ENCODE measurements at regions not wholly inside any gene's neighbourhood (a gene's known extent, or its start where the extent isn't known, plus 50 kb on each side); places are given as distances from the start of the nearest gene placed in this dataset.
"Not testable (repeated sequence)": the region's sequence is repeated elsewhere in the genome, so short reads cannot be mapped to it uniquely, and the experiment has no call there.

DNA sequence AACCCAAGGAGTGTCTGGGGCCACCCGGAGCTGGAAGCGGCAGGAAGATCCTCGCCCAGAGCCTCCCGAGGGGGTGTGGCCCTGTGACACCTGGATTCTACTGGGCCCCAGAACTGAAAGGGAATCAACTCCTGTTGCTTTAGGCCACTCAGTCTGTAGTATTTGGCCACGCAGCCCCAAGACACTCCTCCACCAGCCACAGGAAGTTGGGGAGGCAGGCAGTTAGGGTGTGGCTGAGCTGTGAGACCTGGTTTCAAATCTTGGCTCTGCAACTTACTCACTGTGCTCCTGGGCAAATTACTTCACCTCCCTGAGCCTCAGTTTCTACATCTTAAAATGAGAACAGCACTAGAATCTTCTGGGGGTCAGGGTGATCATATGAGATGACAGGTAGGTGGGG, 119.8 kb upstream of the PPP1R26 start:
- Histone ChIP-seq H3K27me3 (no peaks in the 10 kb centered on the region), H3K4me3 (no peak overlapping the region), H3K9me3 (no peaks in the 10 kb centered on the region), H3K36me3 (no peaks in the 10 kb centered on the region), H3K27ac (no peak overlapping the region), H3K4me1 (no peaks in the 10 kb centered on the region)
- no peak for DNase-seq (ENCODE audit: extremely low spot score in 2 of 2)
- intact Hi-C loops (cut with DNase I), result no loop called here
- TF ChIP-seq POLR2AphosphoS5 (IDR thresholded peaks at IDR 0.05; ENCODE audit: insufficient read depth in 1 of 2, low read depth in 1 of 2) (no peak), POLR2A (IDR thresholded peaks at IDR 0.05) (no peak)
- TF ChIP-seq, protein P1, sequence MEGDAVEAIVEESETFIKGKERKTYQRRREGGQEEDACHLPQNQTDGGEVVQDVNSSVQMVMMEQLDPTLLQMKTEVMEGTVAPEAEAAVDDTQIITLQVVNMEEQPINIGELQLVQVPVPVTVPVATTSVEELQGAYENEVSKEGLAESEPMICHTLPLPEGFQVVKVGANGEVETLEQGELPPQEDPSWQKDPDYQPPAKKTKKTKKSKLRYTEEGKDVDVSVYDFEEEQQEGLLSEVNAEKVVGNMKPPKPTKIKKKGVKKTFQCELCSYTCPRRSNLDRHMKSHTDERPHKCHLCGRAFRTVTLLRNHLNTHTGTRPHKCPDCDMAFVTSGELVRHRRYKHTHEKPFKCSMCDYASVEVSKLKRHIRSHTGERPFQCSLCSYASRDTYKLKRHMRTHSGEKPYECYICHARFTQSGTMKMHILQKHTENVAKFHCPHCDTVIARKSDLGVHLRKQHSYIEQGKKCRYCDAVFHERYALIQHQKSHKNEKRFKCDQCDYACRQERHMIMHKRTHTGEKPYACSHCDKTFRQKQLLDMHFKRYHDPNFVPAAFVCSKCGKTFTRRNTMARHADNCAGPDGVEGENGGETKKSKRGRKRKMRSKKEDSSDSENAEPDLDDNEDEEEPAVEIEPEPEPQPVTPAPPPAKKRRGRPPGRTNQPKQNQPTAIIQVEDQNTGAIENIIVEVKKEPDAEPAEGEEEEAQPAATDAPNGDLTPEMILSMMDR (IDR thresholded peaks at IDR 0.05), result no peak

DNA sequence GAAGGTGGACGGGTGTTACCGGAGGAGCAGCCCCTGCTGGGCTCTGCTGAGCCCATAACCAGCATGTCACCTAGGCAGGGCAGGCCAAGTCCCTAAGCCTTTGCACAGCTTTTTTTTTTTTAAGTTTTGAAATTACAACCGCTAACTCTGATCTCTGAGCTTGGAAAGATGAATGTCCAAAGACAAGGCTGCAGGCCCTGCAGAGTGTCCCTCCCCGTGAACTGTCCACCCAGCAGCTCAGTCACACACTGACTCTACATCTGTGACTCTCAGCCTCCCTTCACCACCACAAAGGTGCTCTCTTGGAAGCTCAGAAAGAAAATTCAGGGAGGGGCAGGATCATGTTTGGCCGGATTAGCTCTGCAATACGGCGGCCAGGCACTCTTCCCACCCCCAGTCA, 119.0 kb upstream of the PPP1R26 start:
- intact Hi-C loops (cut with DNase I), result no loop called here
- TF ChIP-seq, protein P1 (IDR thresholded peaks at IDR 0.05), result no peak
- TF ChIP-seq POLR2A (IDR thresholded peaks at IDR 0.05), result no peak
- H3K36me3 ChIP-seq, result no peaks in the 10 kb centered on the region
- no peaks in the 10 kb centered on the region for H3K4me1 ChIP-seq
- H3K27me3 ChIP-seq, result no peaks in the 10 kb centered on the region
- H3K27ac ChIP-seq, result no peak overlapping the region
- no peak overlapping the region for H3K4me3 ChIP-seq
- H3K9me3 ChIP-seq, result no peaks in the 10 kb centered on the region
- DNase-seq (ENCODE audit: extremely low spot score in 2 of 2), result no peak

DNA sequence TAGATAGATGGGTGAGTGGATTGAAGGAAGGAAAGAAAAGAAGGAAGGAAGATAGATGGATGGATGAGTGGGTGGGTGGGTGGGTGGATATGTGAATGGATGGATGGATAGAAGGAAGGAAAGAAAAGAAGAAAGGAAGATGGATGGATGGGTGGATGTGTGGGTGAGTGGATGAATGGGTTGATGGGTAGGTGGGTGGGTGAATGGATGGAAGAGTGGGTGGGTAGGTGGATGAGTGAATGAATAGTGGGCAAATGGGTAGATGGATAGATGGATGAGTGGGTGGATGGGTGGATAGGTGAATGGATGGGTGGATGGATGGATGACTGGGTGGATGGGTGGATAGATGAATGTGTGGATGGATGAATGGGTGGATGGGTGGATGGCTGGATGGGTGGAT, 117.9 kb upstream of the PPP1R26 start:
- H3K4me1 ChIP-seq; DNase-seq (ENCODE audit: extremely low spot score in 2 of 2); H3K27ac ChIP-seq; H3K9me3 ChIP-seq; intact Hi-C loops (cut with DNase I); H3K27me3 ChIP-seq; H3K4me3 ChIP-seq; H3K36me3 ChIP-seq: not testable (repeated sequence)

DNA sequence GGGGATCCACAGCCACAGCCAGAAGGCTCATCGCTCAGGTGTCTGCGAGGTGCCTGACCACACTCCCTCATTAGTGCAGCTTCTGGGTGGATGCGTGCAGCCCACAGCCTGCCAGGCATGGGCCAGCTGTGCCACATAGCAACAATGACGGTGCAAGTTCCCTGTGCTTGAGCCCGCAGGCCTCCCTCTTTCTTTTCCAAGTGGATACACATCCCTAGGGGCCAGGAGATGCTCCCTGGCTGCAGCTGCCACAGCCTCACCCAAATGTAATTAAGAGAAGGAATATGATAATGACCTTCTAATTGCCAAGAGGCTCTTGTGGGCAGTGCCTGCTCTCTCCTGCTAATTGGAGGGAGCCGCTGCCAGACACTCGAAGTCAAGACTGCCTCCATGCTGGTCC, 116.0 kb upstream of the PPP1R26 start:
- Histone ChIP-seq H3K27me3 (no peaks in the 10 kb centered on the region), H3K4me1 (no peaks in the 10 kb centered on the region), H3K36me3 (no peaks in the 10 kb centered on the region), H3K27ac (no peak overlapping the region), H3K4me3 (no peak overlapping the region), H3K9me3 (no peaks in the 10 kb centered on the region)
- no peak for DNase-seq (ENCODE audit: extremely low spot score in 2 of 2)
- intact Hi-C loops (cut with DNase I), result no loop called here
- TF ChIP-seq, protein P1 (IDR thresholded peaks at IDR 0.05), result no peak
- no peak for TF ChIP-seq POLR2AphosphoS5 (IDR thresholded peaks at IDR 0.05; ENCODE audit: insufficient read depth in 1 of 2, low read depth in 1 of 2)
- no peak for TF ChIP-seq POLR2A (IDR thresholded peaks at IDR 0.05)

DNA sequence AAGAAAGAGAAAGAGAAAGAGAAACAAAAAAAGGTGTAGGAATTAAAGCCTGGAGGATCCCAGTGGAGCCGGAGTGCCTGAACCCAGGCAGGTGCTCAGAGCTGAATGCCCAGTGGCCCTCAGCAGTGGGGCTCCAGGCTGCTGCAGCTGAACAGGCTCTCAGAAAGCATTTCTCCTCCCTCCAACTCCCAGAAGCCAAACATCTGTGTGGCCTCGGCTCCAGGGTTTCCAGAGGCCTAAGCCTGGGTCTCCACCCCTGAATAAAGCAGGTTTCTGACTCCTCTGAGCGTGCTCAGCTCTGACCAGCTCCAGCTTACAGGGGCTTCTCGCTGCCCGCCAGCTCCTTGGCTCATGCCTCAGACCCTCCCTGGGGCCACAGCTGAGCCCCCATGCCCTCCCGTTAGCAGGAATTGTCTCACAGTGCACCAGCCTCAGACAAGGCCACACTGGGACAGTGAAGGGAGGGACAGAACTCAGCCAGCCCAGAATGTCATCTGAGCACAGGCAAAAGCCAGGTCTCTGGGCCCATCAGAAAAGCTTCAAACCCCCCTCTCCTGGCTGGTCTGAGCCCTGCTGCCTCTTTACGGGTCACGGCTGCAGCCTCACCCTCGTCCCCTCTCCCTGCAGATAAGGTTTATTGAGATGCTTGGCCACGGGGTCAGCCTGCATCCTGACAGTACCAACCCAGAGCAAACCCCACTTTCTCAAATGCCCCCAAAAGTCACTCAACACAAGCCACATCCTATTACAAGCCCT, 114.4 kb upstream of the PPP1R26 start:
- no peaks in the 10 kb centered on the region for H3K9me3 ChIP-seq
- no peaks in the 10 kb centered on the region for H3K27me3 ChIP-seq
- H3K4me3 ChIP-seq, result no peak overlapping the region
- TF ChIP-seq POLR2A (IDR thresholded peaks at IDR 0.05), result no peak
- TF ChIP-seq POLR2AphosphoS5 (IDR thresholded peaks at IDR 0.05; ENCODE audit: insufficient read depth in 1 of 2, low read depth in 1 of 2), result no peak
- TF ChIP-seq, protein P1 (IDR thresholded peaks at IDR 0.05), result no peak
- H3K27ac ChIP-seq, result no peak overlapping the region
- no peak for DNase-seq (ENCODE audit: extremely low spot score in 2 of 2)
- H3K4me1 ChIP-seq, result no peaks in the 10 kb centered on the region
- intact Hi-C loops (cut with DNase I), result loop anchor here (1.0 kb wide), 1 partner anchor 44 kb away; no protein-coding TSS in a partner anchor
- H3K36me3 ChIP-seq, result no peaks in the 10 kb centered on the region

Data from vagina (tissue), 2 donors.